IPS-NIHi7 (cell line): ENCODE measurements at regions not wholly inside any gene's neighbourhood (a gene's known extent, or its start where the extent isn't known, plus 50 kb on each side); places are given as distances from the start of the nearest gene placed in this dataset.
"Not testable (repeated sequence)": the region's sequence is repeated elsewhere in the genome, so short reads cannot be mapped to it uniquely, and the experiment has no call there.

Experiments used
- DNase-seq: peaks from one replicate; pipeline ENCODE4 v3.0.0; 2012; ENCODE audit warnings: mixed read lengths; ENCODE audit errors: extremely low spot score

GRCh38 chr13:65722506-65722905, 1507.6 kb downstream of the PCDH9 start:
- DNase-seq = no peak

GRCh38 chr13:65719831-65720230, 1510.3 kb downstream of the PCDH9 start:
- no peak for DNase-seq

GRCh38 chr13:65710514-65710913, 1519.6 kb downstream of the PCDH9 start:
- no peak for DNase-seq

DNA sequence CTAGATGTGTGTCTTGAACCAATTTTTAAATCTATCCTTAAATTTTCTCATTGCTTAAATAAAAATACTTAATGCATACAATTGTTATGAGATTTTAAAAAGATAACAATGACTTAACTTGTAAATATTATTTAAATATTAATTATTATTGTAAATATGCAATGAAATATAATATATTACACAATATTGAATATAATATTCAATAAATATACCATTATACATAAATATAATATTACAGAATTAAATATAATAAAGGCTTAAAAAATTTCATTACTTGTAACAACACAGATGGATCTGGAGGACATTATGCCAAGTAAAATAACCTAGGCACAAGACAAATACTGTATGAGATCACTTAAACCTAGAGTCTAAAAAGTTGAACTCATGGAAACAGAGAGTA, 1532.3 kb downstream of the PCDH9 start:
- DNase-seq = no peak

GRCh38 chr13:65679240-65679639, 1550.9 kb downstream of the PCDH9 start:
- DNase-seq = no peak

GRCh38 chr13:65677906-65678305, 1552.2 kb downstream of the PCDH9 start:
- no peak for DNase-seq

GRCh38 chr13:65675383-65675782, 1554.8 kb downstream of the PCDH9 start:
- not testable (repeated sequence) for DNase-seq

GRCh38 chr13:65670014-65670625, 1560.0 kb downstream of the PCDH9 start:
- no peak for DNase-seq

DNA sequence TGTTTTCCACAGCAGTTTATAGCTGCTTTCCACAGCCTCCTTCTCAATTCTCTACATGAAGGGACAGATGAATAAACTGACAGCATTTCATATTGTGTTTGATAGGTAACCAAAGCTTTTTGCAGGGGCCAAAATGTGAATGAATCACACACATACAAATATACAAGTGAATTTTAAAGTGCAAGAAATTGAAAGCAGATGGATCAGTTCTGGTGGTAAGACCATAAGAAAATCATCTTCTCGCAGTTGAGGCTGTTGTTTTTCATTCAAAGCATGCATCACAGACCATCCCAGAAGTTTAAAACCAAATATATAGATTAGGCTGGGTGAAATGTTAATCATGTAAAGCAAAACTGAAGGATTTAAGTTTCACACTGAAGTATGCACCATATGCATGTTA, 1569.4 kb downstream of the PCDH9 start:
- DNase-seq = no peak

GRCh38 chr13:65656740-65657329, 1573.3 kb downstream of the PCDH9 start:
- no peak for DNase-seq

DNA sequence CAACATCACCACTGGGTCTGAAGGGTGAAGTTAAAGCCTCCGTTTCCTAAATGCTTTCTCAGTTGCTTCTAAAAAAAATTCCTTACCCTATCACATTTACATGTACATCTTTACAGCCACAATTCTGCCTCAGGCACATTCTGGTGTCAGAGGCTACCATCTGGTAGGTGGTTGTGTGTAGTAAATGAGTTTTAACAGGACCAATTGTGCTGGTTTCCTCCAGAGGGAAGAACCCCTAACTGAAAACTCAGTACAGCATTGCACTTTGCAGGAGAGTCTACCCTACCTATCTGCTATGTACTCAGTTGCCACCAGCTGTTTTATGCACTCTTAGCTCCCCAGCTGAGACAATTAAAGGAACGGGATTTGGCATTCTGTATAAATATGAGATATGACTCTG, 1576.5 kb downstream of the PCDH9 start:
- DNase-seq = no peak

DNA sequence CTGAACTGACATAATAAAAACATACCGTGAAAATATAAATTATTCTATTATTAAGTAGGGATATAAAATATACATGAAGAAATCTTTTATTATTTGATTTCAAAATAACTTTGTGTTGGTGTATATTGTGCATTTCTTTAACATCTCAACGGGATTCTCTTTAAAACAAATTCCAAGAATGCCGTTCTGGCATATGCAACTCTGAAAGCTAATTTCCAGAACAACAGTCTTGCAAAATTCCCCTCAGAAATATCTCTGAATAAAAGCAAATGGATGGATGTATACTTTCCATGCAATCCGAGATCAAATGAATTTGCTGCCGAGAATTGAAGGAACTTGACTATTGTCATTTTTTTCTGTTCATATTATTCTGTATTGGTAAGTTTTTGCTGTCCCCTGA, 1579.8 kb downstream of the PCDH9 start:
- DNase-seq = no peak

GRCh38 chr13:65642996-65643395, 1587.1 kb downstream of the PCDH9 start:
- no peak for DNase-seq

GRCh38 chr13:65642301-65642700, 1587.8 kb downstream of the PCDH9 start:
- DNase-seq = no peak

DNA sequence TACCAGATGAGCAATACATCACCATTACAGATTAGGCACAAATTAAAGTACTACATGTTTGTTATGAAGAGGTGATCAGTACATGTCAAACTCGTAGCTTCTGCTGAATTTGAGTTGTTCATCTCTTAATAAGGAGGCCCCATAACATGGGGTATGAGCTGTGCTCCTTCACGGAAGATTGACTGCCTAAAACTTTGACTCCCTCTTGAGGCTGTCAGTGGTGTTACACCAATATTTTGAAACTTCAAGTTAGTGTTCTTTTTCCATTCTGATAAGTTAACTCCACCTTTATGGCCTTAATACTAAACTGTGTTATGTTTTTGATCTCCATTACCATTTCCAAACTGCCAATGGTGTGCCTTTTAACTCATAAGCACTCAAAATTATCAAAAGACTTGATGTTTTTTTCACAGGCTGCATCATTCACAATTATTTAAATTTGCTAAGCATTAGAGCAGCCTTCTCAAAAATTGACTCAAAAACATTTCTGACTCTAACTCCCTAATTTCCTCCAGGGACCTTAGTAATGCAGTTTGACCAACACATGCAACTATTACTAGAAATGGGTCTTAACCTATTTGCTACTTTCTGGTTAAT, 1591.5 kb downstream of the PCDH9 start:
- peak; percentile 50 for DNase-seq

DNA sequence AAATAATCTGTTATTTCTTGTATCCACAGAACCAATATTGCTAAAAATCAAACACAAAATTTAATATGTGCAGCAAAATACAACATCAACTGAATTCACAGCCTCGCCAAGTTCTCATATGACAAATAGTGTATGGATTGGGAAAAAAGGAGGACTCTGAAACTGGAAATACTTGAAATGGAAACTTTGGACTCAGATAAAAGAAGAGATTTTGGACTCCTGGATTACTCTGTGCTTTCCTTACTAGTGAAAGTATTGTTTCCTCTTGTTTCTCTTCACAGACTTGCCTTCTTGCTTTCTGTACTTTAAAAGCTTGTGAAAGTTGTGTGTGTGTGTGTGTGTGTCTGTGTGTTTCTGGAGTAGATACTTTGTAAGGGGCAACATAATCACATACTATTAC, 1596.3 kb downstream of the PCDH9 start:
- DNase-seq = no peak

DNA sequence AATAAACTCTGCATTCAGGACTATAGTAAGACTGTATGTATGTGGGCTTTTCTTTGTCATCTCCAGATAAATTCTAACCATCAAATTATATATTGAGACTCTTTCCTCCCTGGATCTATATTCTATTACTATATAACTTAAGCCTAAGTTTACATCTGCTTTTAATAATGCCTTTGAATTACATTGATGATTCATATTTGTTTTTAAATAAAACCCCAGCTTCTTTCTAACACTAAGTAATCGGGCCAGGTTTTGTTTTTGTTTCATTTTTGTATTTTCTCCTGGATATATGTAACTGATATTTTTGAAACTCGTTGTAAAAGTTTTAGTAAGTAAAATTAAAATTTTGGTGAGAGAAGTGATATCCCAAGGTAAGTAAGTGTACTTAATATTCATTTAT, 1599.1 kb downstream of the PCDH9 start:
- no peak for DNase-seq

- no peak for DNase-seq
Measured at GRCh38 chr13:65629926-65630325, 1600.2 kb downstream of the PCDH9 start.

DNA sequence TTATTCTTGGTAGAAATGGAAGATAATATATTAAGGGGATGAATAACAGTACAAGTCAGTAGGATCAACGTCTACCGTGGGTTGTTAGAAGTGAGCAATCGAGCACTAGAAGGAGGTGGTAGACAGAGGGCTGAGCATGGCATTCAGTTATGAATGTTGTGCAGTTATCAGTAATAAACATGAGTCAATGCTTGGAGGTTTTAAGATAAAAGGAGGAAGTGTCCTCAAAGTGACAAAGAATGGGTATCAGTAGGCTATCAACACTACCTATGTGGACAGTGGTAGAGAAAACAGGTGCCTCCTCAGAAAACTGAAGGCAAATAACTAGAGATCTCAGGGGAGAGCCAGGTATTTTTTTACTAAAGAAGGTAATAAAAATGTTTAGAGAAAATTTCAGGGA, 1607.0 kb downstream of the PCDH9 start:
- no peak for DNase-seq

GRCh38 chr13:65615506-65615905, 1614.6 kb downstream of the PCDH9 start:
- DNase-seq = no peak

DNA sequence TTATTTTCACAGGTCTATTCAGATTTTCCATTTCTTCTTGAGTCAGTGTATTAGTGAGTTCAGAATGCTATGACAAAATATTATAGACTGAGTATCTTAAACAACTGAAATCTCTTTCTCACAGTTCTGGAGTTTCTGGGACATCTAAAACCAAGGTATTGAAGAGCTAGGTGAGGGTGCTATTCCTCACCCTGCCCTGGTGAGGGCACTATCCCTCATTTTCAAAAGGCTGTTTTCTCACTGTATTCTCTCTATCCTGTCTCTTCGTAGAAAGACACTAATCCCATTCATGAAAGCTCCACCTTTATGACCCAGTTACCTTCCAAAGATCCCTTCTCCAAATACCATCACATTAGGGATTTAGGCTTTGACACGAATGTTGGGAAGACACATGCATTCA, 1617.1 kb downstream of the PCDH9 start:
- DNase-seq = peak; percentile 56

GRCh38 chr13:65609350-65609749, 1620.8 kb downstream of the PCDH9 start:
- no peak for DNase-seq

- DNase-seq = no peak
Measured at GRCh38 chr13:65606622-65607021, 1623.5 kb downstream of the PCDH9 start.

DNA sequence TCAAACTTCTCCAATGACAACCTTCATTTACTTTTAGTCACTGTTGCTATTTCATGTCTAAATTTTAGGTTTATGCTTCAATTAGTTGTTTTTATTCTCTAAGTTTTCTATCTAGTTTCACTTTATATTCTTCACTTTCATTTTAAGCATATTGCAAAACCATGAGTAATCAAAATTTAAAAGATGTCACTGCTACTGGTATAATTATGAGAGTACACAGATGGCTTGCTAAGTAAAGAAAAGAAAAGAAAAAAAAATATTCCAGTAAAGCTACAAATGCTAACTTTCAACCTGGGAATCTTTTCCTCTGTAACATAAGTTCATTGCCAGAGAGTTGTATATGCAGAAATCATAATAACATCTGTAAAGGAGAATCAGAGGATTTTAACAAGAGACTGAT, 1624.7 kb downstream of the PCDH9 start:
- DNase-seq = no peak
